ENCODE measurements at regions not wholly inside any gene's neighbourhood (a gene's known extent, or its start where the extent isn't known, plus 50 kb on each side); places are given as distances from the start of the nearest gene placed in this dataset.
"Not testable (repeated sequence)": the region's sequence is repeated elsewhere in the genome, so short reads cannot be mapped to it uniquely, and the experiment has no call there.

DNA sequence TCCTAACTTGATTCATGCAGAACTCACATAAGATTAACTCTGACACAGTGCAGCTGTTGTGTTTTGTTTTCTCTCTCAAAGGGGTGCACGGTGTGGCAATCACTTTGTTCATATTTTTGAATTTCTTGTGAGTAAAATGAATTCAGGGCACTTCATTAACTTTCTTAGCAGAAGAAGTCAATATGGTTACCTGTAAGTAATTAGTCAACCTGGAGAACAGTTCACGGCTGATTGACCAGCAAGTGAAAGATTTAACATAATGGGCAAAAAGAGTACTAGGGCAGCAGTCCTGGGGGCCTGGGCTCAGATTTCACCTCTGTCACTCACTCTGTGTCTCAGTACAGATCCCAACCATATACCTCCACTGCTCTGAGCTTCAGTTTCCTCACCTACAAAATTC, 102.4 kb upstream of the SPTLC3 start:
- CTCF ChIA-PET = no interaction called here
- POLR2A ChIA-PET = no interaction called here

GRCh38 chr20:12911372-12911771, 97.4 kb upstream of the SPTLC3 start:
- CTCF ChIA-PET = no interaction called here
- POLR2A ChIA-PET = no interaction called here

GRCh38 chr20:12913781-12914443, 94.9 kb upstream of the SPTLC3 start:
- POLR2A ChIA-PET = no interaction called here
- CTCF ChIA-PET = no interaction called here

GRCh38 chr20:12914804-12915203, 94.0 kb upstream of the SPTLC3 start:
- ChIA-PET CTCF (no interaction called here), POLR2A (no interaction called here)

GRCh38 chr20:12916699-12917098, 92.1 kb upstream of the SPTLC3 start:
- CTCF ChIA-PET = no interaction called here

DNA sequence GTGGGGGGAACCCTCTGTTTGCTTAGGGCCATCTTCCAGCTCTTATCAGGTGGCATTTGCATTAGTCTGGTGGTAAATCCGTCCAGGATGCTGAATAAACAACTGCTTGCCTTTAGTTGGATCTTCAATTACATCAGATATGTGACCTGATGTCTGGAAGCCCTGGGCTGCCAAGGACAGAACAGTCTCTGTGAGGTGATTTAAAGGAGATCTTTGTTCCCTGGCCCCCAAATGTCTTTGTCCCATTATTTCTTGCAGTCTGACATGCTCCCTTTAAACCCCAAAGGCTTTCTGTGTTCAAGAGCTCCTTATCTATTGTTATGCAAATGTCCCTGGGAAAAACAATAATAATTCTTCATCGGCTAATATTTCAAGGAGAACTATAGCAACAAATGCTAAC, 84.6 kb upstream of the SPTLC3 start:
- ChIA-PET CTCF (no interaction called here), POLR2A (interaction anchor here (0.6 kb wide), 1 partner anchor 32 kb away, joined by 5 read pairs; no protein-coding TSS in a partner anchor)

More at GRCh38 chr20:12916699-12917098, 92.1 kb upstream of the SPTLC3 start:
- POLR2A ChIA-PET = no interaction called here

- POLR2A ChIA-PET = no interaction called here
- CTCF ChIA-PET = no interaction called here
These were observed 83.5 kb upstream of the SPTLC3 start for GRCh38 chr20:12925210-12925755.

DNA sequence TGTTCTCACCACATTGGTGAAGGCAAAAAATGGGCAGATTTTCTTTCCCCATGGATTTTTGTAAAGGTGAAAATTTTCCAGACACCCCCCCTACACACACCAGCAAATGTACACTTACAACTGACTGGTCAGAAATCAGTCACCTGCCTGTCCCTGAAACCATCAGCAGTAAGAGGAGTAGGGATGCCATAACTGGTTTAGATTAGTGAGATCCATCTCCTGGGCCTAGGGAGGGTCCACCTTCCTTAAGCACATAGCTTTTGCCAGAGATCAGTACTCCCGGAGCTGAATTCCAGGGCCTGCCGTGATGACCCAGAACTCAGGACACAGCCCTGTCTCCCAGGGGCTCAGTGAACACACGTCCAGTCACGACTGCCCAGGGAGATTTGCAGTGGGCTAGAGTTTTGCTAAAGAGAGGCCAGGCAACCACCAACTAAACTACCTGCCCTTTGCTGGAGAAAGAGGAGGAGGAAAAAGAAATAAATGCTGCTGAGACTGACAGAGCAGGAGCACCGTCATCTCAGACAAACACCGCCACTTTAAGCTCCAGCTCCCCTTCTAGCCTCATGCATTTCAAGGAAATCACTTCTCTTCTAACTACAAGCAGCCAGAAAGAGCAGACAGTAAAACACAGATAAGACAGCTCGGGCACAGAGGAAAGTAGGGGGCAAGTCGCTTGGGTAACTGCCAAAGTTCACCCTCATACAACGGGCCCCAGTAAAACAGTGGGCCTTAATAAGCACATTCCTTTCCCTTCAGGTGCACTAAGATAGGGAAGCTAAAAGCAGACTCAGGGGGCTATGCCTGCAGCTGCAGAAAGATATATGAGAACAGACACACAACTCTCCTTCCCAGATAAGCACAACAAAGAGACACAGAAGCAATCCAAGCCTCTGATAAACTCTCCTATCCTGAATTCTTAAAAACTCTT, 82.6 kb upstream of the SPTLC3 start:
- POLR2A ChIA-PET = no interaction called here
- CTCF ChIA-PET = no interaction called here

DNA sequence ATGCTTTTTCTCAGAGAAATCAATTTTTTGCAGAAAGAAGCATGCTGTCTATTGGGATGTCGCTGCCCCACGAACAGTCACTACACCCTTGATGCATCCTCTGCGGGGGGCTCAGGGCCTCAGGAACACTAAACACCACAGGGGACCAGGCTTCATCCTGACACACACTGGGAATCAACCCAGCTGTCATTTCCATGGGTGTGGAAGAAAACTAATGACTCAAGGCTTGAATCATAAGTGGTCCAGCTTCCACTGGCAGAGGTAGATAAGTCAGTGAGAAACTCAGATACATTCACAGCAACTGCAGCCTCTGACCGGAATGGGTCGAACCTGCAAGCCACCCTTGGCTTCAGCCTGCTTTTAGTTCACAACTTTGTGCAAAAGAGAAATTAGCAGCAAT, 81.3 kb upstream of the SPTLC3 start:
- ChIA-PET POLR2A (no interaction called here), CTCF (no interaction called here)

- ChIA-PET POLR2A (no interaction called here), CTCF (interaction anchor here (1.3 kb wide), 1 partner anchor 40 kb away, joined by 3 read pairs; no protein-coding TSS in a partner anchor)
These were observed 80.4 kb upstream of the SPTLC3 start for GRCh38 chr20:12928358-12928754.

- POLR2A ChIA-PET = no interaction called here
- CTCF ChIA-PET = interaction anchor here (1.3 kb wide), 1 partner anchor 40 kb away, joined by 3 read pairs; no protein-coding TSS in a partner anchor
These were observed 79.9 kb upstream of the SPTLC3 start for GRCh38 chr20:12928755-12929401.

GRCh38 chr20:12936020-12936419, 72.8 kb upstream of the SPTLC3 start:
- ChIA-PET CTCF (no interaction called here), POLR2A (no interaction called here)

DNA sequence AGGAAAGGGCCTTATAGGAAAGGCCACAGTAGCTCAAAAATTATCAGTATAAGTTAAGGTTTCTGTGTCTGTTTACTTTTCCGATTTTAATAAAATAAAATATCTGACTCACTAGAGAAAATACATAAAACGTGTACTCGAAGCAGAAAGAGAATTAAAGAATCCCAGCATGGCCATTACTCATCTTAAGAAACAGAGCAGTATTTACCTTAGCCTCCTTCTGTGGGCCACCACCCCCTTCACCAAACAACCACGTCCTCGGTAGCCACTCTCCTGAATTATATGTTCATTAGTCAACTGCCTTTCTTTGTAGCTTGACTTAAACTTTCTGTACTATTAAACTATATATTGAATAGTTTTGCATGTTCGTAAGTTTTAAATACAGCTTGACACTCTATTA, 72.2 kb upstream of the SPTLC3 start:
- ChIA-PET POLR2A (no interaction called here), CTCF (no interaction called here)

DNA sequence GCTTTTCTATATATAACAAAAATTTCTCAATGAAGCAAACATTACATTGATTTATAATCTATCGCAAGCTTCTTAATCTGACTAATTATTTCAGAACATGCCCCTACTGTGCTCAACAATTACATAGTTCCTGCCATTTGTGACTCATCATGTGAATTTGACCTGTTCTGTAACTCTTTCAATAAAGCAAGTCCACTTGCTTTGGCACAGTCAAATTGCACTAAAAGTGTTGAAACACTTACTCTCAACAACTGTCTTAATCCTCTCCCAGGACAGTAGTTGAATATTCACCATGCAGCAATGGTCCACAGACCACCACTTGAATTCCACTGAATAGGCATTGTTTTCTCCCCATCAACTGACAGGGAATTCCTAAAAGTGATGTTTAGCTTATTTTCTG, 67.7 kb upstream of the SPTLC3 start:
- ChIA-PET POLR2A (no interaction called here), CTCF (no interaction called here)

DNA sequence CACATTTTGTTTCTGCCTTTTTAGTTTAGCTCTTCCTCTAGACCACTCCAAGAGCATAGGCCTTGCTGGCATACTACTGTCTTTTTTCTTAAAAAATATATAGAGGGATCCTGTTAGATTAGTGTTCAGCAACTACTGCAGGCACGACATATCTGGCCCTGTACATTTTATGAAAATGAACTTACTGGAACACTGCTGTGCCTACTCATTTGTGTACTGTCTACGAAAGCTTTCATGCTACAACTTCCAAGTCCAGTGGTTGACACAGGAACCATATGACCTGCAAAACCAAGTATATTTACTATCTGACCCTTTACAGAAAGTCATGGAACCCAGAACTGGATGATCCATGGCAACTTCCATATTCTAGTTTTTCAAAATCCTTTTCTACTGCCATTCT, 66.6 kb upstream of the SPTLC3 start:
- POLR2A ChIA-PET = no interaction called here

DNA sequence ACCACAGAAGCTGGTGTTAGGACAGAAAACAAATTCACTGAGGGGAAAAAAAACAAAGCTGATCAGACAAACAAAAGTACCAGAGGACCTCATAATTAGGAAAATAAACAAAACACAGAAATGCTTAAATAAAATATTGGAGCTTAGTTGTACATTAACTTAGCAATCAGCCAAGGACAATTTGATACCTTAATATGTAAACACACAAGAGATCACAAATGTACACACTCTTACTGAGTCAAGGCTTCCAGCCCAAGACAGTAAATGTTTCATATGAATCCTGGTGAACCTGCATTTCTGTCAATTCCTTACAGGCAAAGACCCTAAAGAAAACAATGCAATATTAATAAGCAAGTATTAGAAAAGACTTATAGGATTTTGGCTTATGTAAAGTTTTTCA, 62.0 kb upstream of the SPTLC3 start:
- CTCF ChIA-PET = no interaction called here
- POLR2A ChIA-PET = no interaction called here

More for the DNA sequence above, 66.6 kb upstream of the SPTLC3 start:
- CTCF ChIA-PET = no interaction called here

- ChIA-PET POLR2A (no interaction called here), CTCF (no interaction called here)
These were observed 61.1 kb upstream of the SPTLC3 start for GRCh38 chr20:12947691-12948090.

DNA sequence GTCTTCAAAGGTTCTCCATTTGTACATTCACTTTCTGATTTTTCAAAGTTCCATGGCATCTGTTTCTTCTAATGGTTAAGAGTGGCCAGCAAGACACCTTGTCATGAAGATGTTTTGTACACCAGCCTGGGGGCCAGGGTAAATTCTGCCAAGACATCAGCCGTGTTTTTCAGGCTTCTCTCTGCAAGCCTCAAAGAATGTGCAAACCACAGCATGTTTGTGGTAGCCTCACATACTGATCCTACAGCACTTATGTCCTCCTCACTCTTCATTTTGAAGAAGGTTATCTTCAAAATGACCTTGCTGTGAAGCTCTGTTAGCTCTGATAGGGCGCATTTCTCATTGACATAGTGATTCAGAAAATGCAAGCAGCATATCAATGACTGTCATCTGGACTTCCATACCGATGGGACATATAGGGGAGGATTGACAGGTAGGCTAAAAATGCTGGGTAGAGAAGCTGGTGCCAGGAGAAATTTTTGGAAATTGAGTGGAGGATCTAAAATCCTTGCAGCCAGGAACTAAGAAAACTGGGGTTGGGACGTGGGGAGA, 59.3 kb upstream of the SPTLC3 start:
- ChIA-PET POLR2A (no interaction called here), CTCF (no interaction called here)

- CTCF ChIA-PET, POLR2A ChIA-PET: not testable (repeated sequence)
These were observed 54.5 kb upstream of the SPTLC3 start for GRCh38 chr20:12954254-12954653.

DNA sequence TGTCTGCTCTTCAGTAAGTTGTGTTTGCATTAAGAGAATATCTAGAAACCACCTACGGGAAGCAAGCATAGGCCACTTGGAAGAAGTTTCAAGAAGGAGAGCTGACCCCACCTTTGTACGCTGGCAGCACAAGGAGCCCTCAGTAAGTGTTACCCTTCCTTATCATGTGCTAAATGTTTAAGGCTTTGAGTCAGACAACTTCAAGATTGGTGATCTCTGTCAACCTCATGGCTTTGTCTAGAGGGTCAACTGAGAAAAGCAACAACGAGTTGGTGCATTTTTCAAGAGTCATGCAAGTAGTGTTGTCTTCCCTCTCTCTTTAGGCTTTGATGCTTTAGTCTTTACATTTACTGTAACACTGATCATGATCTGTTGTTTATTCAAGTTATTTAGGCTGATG, 53.2 kb upstream of the SPTLC3 start:
- ChIA-PET CTCF (no interaction called here), POLR2A (no interaction called here)

Measured in activated CD8-positive, alpha-beta memory T cell treated with anti-CD3 and anti-CD28 coated beads for 36 hours (primary cell).